NCI-H526 treated with DMSO at 0.1 percent for 48 hours (cell line): ENCODE measurements at regions not wholly inside any gene's neighbourhood (a gene's known extent, or its start where the extent isn't known, plus 50 kb on each side); places are given as distances from the start of the nearest gene placed in this dataset.
A peak's percentile ranks its signal among the peaks of the same experiment; 100 is the strongest.

Experiments used
- DNase-seq: peaks from one replicate; lab custom pipeline; 2025; lab: John Stamatoyannopoulos, UW

GRCh38 chr1:221201773-221202172 lies 322.5 kb downstream of the HLX start:
- DNase-seq, result no peak

- peak; percentile 0 for DNase-seq
These were observed 324.2 kb downstream of the HLX start for GRCh38 chr1:221203224-221204054.

- DNase-seq, result no peak
These were observed 325.0 kb downstream of the HLX start for GRCh38 chr1:221204055-221204833.

DNA sequence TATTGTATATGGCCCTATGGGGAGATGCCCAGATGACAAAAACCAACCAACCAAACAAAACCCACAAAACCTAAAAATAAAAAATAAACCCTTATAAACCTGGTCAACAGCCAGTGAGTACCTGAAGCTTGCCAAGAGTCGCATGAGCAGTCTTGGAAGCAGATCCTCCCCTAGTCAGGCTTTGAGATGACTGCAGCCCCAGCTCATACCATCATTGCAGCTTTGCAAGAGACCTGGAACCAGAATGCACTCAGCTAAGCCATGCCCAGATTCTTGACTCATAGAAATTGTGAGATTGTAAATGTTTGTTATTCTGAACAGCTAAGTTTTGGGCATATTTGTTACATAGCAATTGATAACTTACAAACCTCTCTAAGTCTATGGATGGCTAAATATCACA lies 326.8 kb downstream of the HLX start:
- DNase-seq, result no peak

- no peak for DNase-seq
These were observed 333.7 kb downstream of the HLX start for GRCh38 chr1:221212926-221213325.

- DNase-seq, result no peak
These were observed 337.8 kb downstream of the HLX start for GRCh38 chr1:221217029-221217428.

DNA sequence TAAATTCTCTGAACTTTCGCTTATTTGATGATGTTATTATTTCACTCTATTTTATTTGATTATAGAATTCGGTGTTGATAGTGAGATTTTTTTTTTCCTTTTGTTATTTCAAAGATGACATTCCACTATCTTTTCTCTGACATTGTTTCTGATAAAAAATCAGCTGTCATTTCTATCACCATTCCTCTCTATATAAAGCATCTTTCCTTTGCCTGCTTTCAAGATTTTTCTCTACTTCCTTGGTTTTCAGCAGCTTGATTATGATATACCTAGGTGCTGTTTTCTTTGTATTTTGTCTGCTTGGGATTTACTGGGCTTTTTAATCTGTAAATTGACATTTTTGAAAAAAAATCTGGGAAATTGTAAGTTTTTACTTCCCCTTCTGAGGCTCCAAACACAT lies 344.0 kb downstream of the HLX start:
- DNase-seq, result no peak

GRCh38 chr1:221227460-221227859 lies 348.2 kb downstream of the HLX start:
- no peak for DNase-seq

DNA sequence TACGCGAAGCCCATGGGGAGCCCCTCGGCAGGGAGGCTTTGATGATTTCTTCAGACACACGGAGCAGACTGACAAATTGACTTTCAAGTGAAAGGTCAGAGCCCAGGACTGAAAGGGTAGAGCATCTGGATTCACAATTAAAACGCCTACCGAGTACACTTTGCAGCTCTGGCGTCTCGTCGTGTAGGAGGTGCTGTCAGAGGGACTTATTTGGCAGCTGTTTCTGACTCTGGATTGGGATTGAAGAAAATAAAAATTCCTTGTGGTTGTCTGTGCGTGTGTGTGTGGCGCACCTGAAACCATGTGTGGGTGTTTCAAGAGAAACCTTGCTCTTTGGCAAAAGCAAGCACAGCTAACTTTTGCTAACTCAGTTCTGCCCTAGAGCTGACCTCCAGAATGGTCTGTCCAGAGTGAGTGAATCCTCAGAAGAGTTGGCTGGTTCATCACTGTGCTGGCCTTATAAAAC lies 348.7 kb downstream of the HLX start:
- DNase-seq, result no peak

DNA sequence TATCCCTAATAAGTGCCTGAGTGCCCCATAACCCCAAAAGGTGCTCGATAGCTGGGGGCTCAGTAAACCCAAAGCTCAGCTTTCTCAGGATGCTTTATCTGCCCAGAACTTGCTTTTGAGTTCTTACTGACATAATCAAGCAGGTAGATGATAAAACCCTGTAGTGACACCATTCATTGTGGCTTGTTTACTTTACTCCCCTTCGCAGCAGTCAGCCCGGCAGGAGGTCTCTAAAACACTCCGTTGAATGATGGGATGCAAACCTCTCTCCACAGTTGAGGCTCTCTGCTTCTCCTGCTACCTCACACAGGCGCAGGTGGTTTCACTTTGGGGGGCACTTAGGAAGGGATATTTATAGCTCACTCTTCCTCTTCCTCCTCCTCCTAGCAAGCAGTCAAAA lies 349.4 kb downstream of the HLX start:
- no peak for DNase-seq

DNA sequence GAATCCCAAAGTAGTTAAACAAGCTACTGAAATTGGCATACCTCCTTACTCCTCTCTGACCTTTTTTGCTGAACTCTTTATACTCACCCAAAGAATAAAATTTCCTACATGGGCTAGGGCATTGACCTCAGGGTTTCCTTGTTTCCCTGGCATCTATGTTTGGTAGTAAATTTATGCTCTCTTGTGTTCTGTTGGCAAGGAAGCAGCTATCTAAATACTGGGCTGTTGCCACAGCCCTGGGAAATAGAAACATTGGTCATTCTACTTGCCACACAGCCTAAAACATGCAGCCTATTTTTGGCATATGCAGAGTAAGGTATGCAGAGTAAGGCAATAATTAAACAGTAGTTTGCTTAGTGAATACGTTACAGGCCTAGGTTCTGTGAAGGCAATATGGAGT lies 351.4 kb downstream of the HLX start:
- DNase-seq, result no peak

- DNase-seq, result no peak
These were observed 355.5 kb downstream of the HLX start for GRCh38 chr1:221234791-221235190.

DNA sequence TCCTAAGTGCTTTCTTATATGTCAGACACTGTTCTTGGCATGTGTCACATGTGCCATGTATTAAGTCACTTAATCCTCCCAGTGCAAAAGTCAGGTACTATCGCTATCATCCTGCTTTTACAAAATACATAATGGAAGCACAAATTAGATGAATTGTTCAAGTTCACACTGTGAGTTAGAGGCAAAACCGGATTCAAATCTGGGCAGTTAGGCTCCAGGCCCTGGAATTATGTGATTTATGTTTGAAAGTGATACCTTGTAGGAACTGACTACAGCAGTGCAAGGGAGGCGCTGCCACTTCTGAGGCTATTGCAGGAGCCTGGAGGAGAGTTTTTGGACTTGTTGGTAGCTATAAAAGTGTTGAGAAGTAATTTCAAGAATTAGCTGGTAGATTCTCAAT lies 358.3 kb downstream of the HLX start:
- no peak for DNase-seq

GRCh38 chr1:221239181-221239580 lies 359.9 kb downstream of the HLX start:
- DNase-seq, result no peak

DNA sequence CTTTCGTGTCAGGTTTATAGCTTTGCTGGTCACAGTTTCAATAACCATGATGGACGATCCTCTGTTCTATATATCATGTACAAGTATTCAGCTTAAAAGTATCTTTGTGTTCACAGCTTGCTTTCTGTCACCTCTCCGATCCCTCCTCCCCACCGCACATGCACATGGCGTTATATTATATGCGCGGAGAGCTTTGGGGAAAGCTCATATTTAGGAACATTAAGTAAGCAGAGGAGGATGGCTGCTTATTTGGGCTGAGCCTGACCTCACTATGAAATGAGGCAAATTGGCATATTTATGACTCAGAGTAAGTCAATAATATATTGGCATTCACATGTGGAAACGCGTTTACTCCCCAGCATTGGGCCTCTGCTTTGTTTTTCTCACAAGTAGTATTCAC lies 360.5 kb downstream of the HLX start:
- DNase-seq, result no peak

- DNase-seq, result no peak
These were observed 361.4 kb downstream of the HLX start for GRCh38 chr1:221240690-221241089.

GRCh38 chr1:221241157-221241556 lies 361.9 kb downstream of the HLX start:
- DNase-seq, result no peak

DNA sequence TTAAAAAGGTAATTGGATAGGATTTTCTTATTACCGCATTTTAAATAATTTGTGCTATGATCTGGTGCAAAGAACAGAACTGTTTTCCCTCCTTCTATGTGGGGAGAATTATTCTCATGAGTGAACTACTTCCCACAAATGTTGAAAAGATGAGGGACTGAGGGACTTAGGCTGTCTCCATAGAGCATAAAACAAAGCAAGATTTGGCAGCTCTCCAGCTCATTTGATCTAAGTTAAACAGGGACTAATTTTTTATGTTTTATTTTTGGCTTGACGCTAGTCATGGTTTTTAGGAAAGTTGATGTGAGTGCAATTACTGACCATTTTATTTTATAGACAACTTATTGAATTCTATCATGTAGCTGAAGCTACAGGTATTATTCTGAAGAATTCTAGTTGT lies 362.3 kb downstream of the HLX start:
- DNase-seq, result no peak

DNA sequence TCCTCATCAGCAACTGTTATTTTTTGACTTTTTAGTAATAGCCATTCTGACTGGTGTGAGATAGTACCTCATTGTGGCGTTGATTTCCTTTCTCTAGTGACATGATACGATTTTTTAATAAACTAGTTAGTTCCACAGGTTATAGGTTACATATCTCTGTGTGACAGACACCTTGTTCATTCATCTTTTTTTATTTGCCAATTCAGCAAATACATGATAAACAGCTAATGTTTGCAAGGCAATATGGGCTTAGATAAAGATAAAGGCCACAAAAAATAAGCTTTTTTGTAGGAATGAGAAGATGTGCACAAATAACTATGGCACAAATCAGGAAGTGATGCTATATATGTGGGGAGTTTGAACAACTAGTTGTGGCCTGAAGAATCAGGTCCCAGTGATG lies 366.8 kb downstream of the HLX start:
- DNase-seq, result no peak

- DNase-seq, result no peak
These were observed 367.6 kb downstream of the HLX start for GRCh38 chr1:221246628-221247415.

DNA sequence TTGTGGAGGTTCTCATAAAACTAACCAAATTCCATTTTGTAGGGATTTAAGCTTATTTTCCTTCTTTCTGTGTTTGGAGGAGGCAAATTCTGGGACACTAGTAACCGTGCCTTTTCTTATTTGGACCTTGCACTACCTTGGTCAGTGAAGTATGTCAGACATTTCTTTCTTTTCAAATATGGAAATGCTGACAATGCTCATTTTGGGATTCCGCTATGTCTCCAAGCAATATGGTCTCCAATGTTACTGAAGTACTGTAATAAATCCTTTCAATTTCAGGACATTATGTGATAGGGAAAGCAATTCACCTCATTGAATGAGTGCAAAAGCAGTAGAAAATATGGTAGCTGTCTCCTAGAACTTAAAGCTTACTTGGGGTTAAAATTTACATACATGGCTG lies 372.3 kb downstream of the HLX start:
- no peak for DNase-seq

- no peak for DNase-seq
These were observed 375.6 kb downstream of the HLX start for GRCh38 chr1:221254813-221255212.

- DNase-seq, result no peak
These were observed 377.5 kb downstream of the HLX start for GRCh38 chr1:221256773-221257172.
